HG03175 (cell line): ENCODE measurements at regions not wholly inside any gene's neighbourhood (a gene's known extent, or its start where the extent isn't known, plus 50 kb on each side); places are given as distances from the start of the nearest gene placed in this dataset.

Experiments
- ATAC-seq: cut with Tn5 transposase; IDR thresholded peaks from one replicate; pipeline ENCODE4 v1.9.1; 2021; ENCODE audit warnings: mild to moderate bottlenecking, moderate library complexity; ENCODE audit not compliant: unreplicated experiment

DNA sequence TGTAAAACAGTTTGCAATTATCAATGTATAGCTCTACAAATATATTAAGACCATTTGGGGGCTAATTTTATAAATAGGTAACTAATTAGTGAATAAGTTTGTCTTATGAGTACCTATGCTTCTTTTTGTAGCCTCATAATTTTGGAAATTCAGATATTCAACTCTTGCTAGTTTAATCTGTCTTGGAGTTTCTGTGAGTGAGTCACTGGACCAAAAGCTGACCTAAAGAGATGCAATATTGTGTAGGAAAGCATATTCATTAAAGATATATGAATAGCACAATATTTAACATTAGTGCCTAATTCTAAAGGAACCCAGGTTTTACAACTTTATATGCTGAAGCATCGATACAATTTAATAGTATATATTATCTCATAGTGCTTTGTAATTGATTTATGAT lies 161.3 kb upstream of the PCDH18 start:
- ATAC-seq, result no peak

DNA sequence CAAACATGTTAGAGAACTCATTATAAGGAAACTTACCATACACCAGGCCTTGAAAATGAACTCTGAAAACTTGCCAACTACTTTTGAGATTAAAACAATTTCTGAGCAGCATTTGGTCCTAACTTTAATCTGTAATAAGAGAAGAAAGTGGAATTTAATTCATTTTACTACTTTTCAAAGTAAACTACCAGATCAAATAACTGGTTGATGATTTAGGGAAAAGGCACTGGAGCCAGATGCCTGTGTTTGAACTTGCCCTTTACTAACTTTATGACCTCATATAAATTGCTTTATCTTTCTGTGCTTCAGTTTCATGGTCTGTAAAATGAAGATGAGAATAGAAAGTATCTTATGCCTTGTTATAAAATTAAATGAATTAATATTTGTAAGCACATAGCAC lies 159.9 kb upstream of the PCDH18 start:
- no peak for ATAC-seq

DNA sequence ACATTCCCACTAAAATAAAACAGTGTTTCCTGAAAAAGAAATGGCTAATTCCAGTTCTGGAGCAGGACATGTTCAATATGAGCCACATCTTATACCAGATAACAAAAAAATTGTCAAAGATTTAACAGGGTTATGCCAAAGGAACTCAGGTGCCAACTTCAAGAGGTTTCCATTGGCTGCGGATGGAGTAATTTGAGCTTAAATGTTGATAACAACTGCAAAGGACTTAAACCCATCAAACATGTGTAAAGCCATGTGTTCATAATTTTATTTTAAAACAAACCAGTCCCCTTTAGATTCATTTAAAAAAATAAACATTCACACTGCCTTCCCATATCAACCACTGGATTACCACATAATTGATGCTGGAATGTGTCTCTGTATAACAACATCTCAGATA lies 156.4 kb upstream of the PCDH18 start:
- no peak for ATAC-seq

DNA sequence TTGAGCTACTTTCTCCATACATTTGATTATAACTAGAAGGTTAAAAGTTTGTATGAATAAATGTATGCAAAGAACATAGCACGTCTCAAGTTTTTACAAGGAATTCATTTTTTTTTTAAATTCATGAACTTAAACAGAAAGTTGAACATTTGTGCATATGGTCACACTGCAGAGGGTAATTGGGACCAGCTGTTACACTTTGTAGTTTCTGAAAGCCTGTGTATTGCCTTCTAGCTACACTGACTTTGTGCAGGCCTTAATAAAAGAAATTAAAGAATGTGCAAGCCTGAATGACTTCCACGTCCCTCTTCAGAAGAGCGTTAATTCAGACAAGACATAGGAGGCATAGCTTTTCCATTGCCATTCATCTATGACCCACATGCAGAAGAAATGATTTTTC lies 153.1 kb upstream of the PCDH18 start:
- ATAC-seq, result no peak

DNA sequence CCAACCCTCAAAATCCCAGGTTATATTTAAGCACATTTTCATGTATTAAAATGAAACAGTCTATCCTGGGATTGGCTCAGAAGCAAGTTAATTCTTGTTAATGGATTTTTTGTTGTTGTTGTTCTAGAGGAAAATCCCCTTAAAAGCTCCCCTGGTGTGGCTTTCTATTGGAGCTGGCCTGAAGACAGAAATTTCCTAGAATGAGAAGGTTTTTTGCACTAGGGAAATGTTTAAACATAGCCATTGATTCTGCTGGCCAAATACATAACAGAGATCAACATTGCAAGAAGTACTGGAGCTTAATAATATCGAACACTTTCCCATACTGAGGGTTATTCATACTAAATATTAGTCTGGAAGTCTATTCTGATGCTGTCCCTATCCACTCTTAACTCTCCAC lies 148.8 kb upstream of the PCDH18 start:
- ATAC-seq, result no peak

DNA sequence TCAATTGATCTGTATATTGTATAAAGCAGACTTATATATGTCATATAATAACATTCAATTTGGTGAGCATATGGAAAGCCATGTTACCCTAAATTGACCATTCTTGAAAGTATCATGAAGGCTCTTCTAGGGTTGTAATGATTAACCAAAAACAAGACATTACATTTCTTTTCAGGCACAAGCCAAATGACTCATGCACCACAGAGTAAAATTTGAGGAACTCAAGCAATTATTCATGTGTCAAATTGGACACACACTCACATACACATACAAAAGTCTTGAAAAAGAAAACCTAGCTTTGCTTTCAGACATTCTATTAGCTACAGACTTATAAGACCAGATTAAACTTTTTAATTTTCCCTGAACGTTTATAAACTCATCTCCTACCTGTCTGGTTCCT lies 146.5 kb upstream of the PCDH18 start:
- ATAC-seq, result peak; percentile 65

DNA sequence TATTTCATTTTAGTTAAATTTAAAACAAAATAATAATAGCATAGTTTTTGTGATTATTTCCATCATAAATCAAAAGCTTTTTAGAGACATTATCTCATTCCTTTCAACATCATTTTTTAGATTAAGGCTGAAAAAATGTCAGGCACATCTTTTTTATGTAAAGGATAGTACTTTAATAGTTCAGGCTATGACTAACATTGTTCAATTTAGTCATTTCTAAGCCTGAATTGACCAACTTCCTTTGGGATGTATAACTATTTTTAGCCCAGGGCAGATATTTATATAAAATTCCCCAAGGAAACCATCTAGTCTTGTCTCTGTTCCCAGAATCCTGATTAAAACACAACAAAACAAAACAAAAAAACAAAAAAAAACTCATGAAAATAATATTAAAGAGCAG lies 145.6 kb upstream of the PCDH18 start:
- no peak for ATAC-seq

DNA sequence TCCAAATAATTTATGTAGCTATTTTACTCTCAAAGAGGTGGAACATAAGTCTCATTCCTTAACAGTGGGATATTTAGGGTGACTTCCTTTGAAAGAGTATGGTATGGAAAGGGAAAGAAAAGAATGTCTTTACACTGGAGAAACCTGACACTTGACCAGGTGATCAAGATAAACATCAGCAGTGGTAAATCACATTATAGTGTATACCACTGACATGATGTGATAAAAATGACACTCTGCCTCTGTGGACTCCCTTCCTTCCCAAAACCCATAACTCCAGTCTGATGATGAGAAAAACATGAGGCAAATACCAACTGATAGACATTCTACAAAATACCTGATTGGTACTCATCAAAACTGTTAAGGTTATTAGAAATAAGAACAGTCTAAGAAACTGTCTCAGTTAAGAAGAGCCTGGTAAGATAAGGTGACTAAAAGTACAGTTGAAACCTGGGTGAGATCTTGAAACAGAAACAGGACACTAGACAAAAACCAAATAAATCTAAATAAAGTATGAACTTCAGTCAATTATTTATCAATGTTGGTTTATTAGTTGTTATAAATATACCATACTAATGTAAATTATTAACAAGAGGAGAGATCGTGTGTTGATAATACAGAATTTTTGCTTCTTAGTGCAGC lies 144.2 kb upstream of the PCDH18 start:
- peak; percentile 62 for ATAC-seq

DNA sequence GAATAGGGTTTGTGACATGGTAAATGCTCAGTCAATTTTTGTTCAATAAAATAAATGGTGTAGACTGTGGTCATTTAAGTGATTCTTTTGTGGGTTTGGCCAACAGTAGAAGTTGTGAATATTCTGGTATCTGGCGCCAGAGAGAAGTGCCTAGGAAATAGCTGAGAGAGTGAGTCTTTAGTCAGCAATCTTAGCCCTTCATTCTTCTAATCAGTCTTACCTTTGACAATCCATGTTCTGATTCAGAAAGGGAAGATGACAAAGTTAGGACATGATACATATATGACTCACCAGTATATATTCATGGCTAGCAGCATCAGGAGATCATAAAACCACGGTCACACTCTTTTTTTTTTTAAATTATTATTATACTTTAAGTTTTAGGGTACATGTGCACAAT lies 141.8 kb upstream of the PCDH18 start:
- ATAC-seq, result no peak

DNA sequence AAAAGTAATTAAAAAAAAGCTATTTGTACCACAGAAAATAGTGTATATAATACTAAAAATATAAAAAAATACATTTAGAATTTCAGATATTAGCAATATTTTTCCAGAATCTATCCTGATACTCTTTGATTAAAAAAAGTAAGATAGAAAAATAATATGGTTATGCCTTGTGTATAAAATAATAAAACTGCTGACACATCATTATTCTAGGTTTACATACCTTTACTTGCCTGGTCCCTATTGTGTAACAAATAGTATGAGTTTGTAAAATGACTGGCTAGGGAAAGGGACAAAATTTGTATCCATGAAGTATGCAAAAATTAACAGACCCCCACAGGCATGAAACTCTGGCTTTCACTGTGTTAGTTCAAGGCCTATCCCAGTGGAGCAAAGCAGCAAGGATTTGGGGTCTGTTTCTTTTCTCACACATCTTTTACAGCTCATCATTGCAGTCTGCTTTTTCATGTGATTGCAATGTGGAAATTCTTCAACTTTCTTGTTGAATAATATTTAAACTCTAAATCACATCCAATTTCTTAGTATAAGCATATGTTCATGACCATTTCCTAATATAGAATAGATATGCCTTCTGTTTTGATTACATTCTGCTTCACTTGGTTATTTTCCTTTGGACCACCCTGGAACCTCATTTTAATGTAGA lies 136.7 kb upstream of the PCDH18 start:
- ATAC-seq, result no peak

DNA sequence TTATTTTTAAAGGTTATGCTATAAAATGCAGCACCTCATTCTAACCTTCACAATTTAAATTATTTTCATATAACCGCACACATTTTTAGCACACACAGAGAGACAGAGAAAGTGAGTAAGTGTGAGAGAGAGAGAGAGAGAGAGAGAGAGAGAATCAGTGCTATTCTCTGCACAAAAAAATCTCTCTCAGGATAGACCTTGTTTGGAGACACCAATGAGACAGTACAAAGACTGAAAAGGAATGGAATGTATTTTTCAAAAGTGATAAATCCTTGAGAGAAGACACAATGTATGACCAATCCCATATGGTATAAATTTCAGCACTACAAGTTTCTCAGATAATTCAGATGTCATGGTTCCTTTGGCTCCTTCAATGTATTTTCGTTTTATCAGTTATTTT lies 132.1 kb upstream of the PCDH18 start:
- no peak for ATAC-seq

DNA sequence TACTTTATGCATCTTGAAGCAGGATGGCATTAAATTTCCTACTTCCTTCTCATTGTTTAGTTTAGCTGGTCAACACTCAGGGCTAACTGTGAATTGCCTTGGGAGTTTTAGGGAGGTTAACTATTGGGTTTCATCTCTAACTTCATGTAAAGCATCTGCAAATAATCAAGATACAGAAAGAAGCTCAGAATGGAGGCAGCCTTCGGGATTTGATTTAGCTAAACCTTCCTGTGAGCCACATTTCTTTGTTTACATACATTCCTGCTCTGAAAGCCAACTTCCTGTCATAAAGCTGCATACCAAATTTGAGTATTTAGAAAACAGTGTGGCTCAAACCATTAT lies 131.7 kb upstream of the PCDH18 start:
- no peak for ATAC-seq

DNA sequence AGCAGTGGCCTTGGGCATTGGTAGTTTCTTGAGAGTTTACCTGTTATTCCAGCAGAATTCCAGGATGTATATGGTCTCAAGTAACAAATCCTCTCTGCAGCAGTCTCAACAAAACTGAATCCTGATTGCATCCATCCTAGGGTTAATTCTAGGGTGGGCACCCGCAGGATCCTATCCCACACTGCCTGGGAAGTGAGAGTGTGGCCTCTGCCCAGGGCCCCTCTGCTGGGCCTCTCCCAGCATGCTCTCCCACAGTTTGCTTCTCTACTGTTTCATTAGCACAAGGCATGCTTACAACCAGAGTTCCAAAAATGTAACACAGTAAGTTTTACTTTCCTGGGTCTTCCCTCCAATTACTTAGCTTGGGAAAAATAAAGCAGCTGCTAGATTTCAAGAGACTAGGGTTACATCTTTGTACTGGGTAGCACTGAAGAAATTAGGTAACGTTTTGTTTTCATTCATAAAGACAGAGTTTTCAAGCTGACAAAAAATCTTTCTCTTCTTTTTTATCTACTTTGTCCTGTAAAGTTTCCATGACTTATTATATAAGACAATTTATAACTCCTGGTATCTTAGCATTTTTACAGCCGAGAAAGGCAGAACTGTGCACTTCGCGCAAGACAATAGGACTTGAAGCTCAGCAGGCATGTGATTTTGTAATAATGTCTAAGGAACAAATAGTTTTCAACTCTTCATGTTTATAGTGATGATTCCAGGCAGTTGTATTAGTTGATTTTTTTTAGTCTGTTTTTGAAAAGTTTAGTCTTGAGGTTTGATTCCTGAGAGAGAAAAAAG lies 131.2 kb upstream of the PCDH18 start:
- no peak for ATAC-seq

DNA sequence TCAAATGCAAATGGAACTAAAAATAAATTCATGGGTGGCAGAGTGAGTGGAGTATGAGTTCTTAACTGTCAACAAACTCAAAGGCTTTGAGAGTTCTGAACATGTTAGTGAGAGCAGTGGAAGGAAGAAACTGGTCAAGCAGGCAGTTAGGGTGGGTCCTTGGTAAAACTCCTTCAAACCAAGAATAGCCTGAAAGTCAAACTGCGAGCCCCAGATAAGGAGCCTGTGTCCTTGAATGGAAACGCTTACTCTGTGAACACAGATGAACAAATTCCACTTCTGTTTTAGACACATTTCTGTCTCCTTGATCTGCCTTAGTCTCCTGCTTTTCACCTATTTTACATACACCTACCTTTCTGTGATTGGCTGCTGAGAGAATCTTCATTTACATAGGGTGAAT lies 129.4 kb upstream of the PCDH18 start:
- ATAC-seq, result no peak

DNA sequence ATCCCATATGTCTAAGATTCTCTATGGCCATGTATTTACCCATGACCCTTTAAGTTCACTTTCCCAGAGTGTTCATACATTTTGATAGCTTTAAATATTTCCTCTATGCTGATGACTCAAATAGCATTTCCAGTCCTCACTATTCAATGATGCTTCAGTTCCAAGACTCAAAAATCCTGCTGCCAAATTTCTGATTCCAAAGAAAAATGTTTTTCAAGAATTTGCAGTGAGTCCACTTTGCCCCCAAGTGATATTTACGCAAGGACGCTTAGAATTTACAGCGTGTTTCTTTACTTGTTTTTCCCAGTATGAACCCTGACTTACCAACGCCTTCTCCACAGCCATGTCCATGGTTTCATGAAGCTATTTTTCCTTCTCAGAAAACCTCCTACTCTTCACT lies 127.9 kb upstream of the PCDH18 start:
- no peak for ATAC-seq

DNA sequence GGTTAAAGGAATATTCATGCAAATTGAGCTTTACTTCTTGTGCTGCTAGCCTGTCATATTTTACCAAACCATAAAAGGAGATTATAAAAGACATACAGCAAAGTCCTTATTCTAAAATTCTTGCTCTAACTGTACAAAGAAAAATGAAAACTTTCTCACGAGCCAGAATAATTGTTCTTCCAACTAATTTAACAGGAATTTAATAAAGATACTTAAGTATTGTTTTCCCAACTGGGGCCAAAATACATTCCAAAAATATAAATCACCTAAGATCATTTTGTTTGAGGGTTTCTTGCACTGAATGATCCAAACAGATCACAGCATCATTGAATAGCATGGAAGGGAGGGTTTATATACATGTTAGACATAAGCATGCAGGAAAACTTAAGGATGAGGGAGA lies 127.1 kb upstream of the PCDH18 start:
- no peak for ATAC-seq

DNA sequence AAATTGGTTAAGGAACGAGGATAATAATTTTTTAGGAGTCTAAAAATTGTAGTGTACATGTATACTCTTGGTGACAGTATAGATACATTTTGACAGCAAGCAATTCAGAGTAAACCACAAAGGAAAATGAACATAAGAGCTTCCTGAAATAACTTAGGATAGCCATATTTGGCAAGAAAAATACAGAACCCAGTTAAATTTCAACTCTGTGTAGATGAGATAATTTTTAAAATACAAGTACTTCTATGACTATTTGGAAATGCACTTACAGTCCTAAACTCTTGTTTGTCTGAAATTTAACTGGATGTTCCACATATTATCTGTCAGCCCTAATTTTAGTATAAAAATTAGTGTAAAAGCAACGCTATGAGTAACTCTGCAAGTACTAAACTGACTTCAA lies 124.4 kb upstream of the PCDH18 start:
- ATAC-seq, result no peak

DNA sequence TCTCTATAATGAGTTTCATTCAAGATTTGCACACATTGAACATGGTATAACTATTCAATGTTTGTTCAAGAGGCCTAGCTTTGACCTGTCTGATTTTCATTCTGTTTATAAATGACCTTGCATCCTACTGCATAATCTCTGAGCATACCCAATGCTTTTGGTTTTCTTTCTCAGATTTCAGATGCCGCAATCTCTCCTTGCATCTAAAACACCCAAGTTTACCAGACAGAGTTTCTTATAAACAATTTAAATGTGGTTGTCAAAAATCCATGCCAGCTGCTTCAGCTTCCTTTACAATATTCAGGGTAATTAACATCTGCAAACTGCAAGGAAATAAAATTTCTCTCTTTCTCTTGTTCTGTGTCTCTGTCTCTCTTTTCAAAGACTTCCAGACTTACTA lies 123.0 kb upstream of the PCDH18 start:
- ATAC-seq, result no peak

DNA sequence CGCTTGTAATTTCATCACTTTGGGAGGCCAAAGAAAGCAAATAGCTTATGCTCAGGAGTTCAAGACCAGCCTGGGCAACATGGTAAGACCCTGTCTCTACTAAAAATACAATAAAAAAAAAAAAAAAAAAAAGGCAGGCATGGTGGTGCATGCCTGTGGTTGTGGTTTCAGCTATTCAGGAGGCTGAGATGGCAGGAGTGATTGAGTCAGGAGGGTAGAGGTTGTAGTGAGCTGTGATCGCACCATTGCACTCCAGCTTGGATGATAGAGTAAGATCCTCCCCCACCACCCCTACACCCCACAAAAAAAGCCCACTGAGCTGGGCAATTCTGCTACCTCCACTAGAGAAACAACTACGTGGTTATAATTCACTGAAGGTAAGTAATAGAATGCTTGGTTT lies 118.8 kb upstream of the PCDH18 start:
- no peak for ATAC-seq

DNA sequence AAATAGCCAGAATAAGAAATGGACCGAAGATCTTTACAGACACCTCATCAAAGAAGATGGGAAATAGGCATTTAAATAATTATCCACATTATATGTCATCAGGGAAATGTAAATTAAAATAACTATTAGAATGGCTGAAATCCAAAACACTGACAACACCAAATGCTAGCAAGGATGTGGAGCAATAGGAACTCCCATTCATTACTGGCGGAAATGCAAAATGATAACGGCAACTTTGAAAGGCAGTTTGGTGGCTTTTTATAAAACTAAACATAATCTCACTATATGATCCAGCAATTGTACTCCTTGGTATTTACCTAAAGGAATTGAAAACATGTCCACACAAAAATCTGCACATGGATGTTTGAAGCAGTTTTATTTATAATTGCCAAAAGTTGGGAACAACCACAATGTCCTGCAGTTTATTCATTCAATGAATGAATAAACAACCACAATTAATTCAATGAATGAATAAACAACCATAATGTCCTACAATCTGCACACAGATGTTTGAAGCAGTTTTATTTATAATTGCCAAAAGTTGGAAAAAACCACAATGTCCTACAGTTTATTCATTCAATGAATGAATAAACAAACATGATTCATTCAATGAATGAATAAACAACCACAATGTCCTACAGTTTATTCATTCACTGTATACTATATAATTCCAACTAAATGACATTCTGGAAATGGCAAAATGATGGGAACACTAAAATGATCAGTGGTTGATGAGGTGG lies 117.6 kb upstream of the PCDH18 start:
- ATAC-seq, result no peak

DNA sequence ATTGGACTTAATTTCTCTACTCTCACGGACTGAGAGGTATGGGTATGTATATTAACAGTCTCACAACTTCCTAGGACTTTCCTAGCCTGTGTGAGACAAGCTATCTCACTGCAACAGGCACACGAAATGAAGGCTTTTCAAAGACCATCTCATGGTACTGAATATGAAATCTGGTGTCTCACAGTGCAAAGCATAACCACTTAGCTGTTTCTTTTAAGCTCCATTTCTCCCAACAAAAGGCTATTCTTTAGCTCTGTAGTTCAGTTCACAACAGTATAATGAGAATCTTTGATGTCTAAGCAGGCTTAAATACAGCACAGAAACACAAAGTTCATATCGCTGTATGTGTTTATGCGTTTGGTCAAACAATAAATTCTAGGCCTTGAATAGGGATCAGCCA lies 116.2 kb upstream of the PCDH18 start:
- ATAC-seq, result no peak

DNA sequence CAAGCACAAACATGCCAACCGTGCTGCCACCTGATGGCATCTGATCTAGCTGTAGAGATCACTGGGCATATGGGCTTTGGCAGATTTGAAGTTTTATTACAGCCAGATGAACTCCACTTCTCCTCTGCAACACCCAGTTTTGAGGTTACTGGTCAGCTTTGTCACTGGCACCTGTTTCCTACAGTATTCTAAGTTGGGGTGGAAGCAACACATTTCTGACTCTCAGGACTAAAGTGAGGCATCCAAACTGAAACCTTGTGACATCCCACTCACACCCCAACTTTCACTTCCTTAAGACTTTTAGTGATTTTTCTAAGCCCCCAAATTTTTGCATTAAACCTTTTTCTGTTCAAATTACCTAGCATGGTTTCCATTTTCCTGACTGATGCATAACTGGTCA lies 115.1 kb upstream of the PCDH18 start:
- peak; percentile 90 for ATAC-seq
